OCI-LY1 (cell line): ENCODE measurements at regions not wholly inside any gene's neighbourhood (a gene's known extent, or its start where the extent isn't known, plus 50 kb on each side); places are given as distances from the start of the nearest gene placed in this dataset.

ENCODE experiments used
- H2AFZ ChIP-seq: fragments of 200-600 bp; sonication (generic), shearing (Covaris generic); 2 replicates; pipeline ENCODE4 v1.6.0; 2014; ENCODE audit warnings: antibody characterized with exemption, mild to moderate bottlenecking, low read length
- H3F3A ChIP-seq: fragments of 200-600 bp; sonication (generic), shearing (Covaris generic); 2 replicates; pipeline ENCODE4 v1.6.0; 2014; ENCODE audit warnings: mild to moderate bottlenecking, antibody characterized with exemption, low read length, moderate library complexity; ENCODE audit not compliant: insufficient read depth
- H3K27ac ChIP-seq: fragments of 200-600 bp; sonication (generic); 2 replicates; pipeline ENCODE4 v1.5.1; 2014; ENCODE audit warnings: low read length, mixed run types, mild to moderate bottlenecking, low read depth; ENCODE audit not compliant: poor library complexity, severe bottlenecking
- H3K27me3 ChIP-seq: fragments of 200-600 bp; sonication (generic); 2 replicates; pipeline ENCODE4 v1.6.0; 2014; ENCODE audit warnings: antibody characterized with exemption, mild to moderate bottlenecking, low read length, moderate library complexity; ENCODE audit not compliant: insufficient read depth
- H3K36me3 ChIP-seq: fragments of 200-600 bp; sonication (generic); 2 replicates; pipeline ENCODE4 v1.6.1; 2014; ENCODE audit warnings: mild to moderate bottlenecking, antibody characterized with exemption, low read length, moderate library complexity, mixed read lengths; ENCODE audit not compliant: insufficient read depth
- H3K4me1 ChIP-seq: fragments of 200-600 bp; sonication (generic); 2 replicates; pipeline ENCODE4 v1.5.1; 2014; ENCODE audit warnings: mild to moderate bottlenecking, low read length, moderate library complexity; ENCODE audit not compliant: insufficient read depth, severe bottlenecking
- H3K4me2 ChIP-seq: fragments of 200-600 bp; sonication (generic), shearing (Covaris generic); 2 replicates; pipeline ENCODE4 v1.6.1; 2014; ENCODE audit warnings: low read length
- H3K4me3 ChIP-seq: fragments of 200-600 bp; sonication (generic); 2 replicates; pipeline ENCODE4 v1.5.1; 2014; ENCODE audit warnings: low read length, low read depth, mild to moderate bottlenecking, mixed read lengths; ENCODE audit not compliant: poor library complexity, severe bottlenecking
- H3K79me2 ChIP-seq: fragments of 200-600 bp; shearing (Covaris generic); 2 replicates; pipeline ENCODE4 v1.6.1; 2016; ENCODE audit warnings: mixed run types, low read length, mixed read lengths; ENCODE audit not compliant: insufficient read depth
- H3K9ac ChIP-seq: fragments of 200-600 bp; sonication (generic), shearing (Covaris generic); 2 replicates; pipeline ENCODE4 v1.6.1; 2014; ENCODE audit warnings: mild to moderate bottlenecking, low read length, mixed read lengths
- H3K9me2 ChIP-seq: fragments of 200-600 bp; sonication (generic), shearing (Covaris generic); 2 replicates; pipeline ENCODE4 v1.6.1; 2014; ENCODE audit warnings: low read depth, mild to moderate bottlenecking, low read length, mixed read lengths
- H3K9me3 ChIP-seq: fragments of 200-600 bp; shearing (Covaris generic); 2 replicates; pipeline ENCODE4 v1.6.1; 2014; ENCODE audit warnings: low read length, mixed read lengths
- H4K20me1 ChIP-seq: fragments of 200-600 bp; sonication (generic), shearing (Covaris generic); 2 replicates; pipeline ENCODE4 v1.6.0; 2016; ENCODE audit warnings: mild to moderate bottlenecking, low read length; ENCODE audit not compliant: insufficient read depth
- CTCF ChIP-seq: fragments of 200-600 bp; sonication (generic), shearing (Covaris generic); IDR thresholded peaks from 2 replicates; pipeline ENCODE4 v1.5.1; 2017; ENCODE audit warnings: mild to moderate bottlenecking, antibody characterized with exemption, low read length, moderate library complexity, mixed read lengths
- EZH2 ChIP-seq: fragments of 200-600 bp; sonication (generic), shearing (Covaris generic); IDR thresholded peaks from 2 replicates; pipeline ENCODE4 v1.8.0; 2017; ENCODE audit warnings: borderline replicate concordance, mixed run types, mild to moderate bottlenecking, antibody characterized with exemption, low read length, moderate library complexity, mixed read lengths

DNA sequence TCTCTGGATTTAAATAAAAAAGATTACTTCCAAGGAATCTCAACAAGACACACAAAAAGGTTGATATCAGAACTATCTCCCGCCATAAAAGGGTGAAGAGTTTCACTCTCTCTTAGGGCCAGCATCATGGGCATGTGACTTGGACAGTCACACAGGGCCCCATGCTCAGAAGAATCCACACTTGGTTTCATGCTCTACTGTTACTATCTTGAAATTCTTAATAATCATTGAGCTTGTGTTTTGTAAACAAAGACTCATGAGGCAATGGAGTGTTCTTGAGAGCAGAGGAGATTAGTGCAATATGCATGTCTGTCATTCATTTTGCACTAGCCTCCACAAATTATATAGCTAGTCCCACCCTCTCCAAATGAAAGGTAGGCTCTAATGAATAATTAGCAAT, 58.4 kb downstream of the HMHB1 start:
- no peak for TF ChIP-seq EZH2
- no peak for TF ChIP-seq CTCF
- H3K79me2 ChIP-seq: no peaks in the 10 kb centered on the region
- H4K20me1 ChIP-seq: no peaks in the 10 kb centered on the region
- peaks cover 71% of the 10 kb centered on the region for H3K4me1 ChIP-seq
- H3K9ac ChIP-seq: no peak overlapping the region
- no peaks in the 10 kb centered on the region for H3F3A ChIP-seq
- H3K9me3 ChIP-seq: no peaks in the 10 kb centered on the region
- H3K4me2 ChIP-seq: no peak overlapping the region
- no peak overlapping the region for H3K4me3 ChIP-seq
- no peaks in the 10 kb centered on the region for H3K9me2 ChIP-seq
- H3K27ac ChIP-seq: no peak overlapping the region
- no peak overlapping the region for H2AFZ ChIP-seq
- no peaks in the 10 kb centered on the region for H3K27me3 ChIP-seq
- H3K36me3 ChIP-seq: no peaks in the 10 kb centered on the region

GRCh38 chr5:143870871-143871632, 59.1 kb downstream of the HMHB1 start:
- Histone ChIP-seq H3K4me3 (no peak overlapping the region), H3K4me1 (peaks cover 64% of the 10 kb centered on the region), H3K9me2 (no peaks in the 10 kb centered on the region), H3F3A (no peaks in the 10 kb centered on the region), H2AFZ (no peak overlapping the region), H3K79me2 (no peaks in the 10 kb centered on the region), H3K36me3 (no peaks in the 10 kb centered on the region), H3K27me3 (no peaks in the 10 kb centered on the region), H3K27ac (peak overlapping the region; percentile 10), H4K20me1 (no peaks in the 10 kb centered on the region), H3K4me2 (no peak overlapping the region), H3K9ac (no peak overlapping the region), H3K9me3 (no peaks in the 10 kb centered on the region)
- TF ChIP-seq EZH2 (no peak), CTCF (no peak)

DNA sequence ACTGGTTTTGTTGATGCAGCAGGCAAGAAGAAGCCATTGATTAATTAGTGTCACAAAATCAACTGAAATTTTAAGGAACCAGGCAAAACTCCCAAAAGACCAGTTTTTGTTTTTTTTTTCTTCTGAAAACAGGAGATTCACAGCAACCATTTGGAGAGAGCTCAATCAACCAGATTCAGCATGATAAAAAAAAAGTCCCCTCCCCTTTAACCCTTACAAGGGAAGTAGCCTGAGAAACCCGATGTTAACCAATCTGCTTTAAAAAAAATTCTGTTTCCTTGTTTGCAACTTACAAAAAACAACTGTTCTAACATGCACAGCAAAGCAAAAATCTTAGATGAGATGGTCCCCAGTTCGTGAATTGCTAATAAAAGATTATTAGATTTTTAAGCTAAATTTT, 59.7 kb downstream of the HMHB1 start:
- TF ChIP-seq CTCF (no peak), EZH2 (no peak)
- Histone ChIP-seq H4K20me1 (no peaks in the 10 kb centered on the region), H3K27me3 (no peaks in the 10 kb centered on the region), H3K9me3 (no peaks in the 10 kb centered on the region), H2AFZ (0 out of 2 replicates have a peak overlapping the region, but pooled peaks have one; percentile 14), H3F3A (no peaks in the 10 kb centered on the region), H3K4me2 (no peak overlapping the region), H3K4me3 (no peak overlapping the region), H3K79me2 (no peaks in the 10 kb centered on the region), H3K4me1 (peaks cover 58% of the 10 kb centered on the region), H3K36me3 (no peaks in the 10 kb centered on the region), H3K9ac (no peak overlapping the region), H3K27ac (peak overlapping the region; percentile 10), H3K9me2 (no peaks in the 10 kb centered on the region)
